HG03280 (cell line): ENCODE measurements at regions not wholly inside any gene's neighbourhood (a gene's known extent, or its start where the extent isn't known, plus 50 kb on each side); places are given as distances from the start of the nearest gene placed in this dataset.

Experiments used
- ATAC-seq: cut with Tn5 transposase; IDR thresholded peaks from one replicate; pipeline ENCODE4 v1.9.1; 2021; ENCODE audit warnings: mild to moderate bottlenecking, moderate library complexity; ENCODE audit not compliant: unreplicated experiment

- no peak for ATAC-seq
These were observed 223.0 kb upstream of the SATB1 start for GRCh38 chr3:18648159-18648558.

- no peak for ATAC-seq
These were observed 220.5 kb upstream of the SATB1 start for GRCh38 chr3:18645619-18646018.

GRCh38 chr3:18643281-18643680, 218.1 kb upstream of the SATB1 start:
- ATAC-seq, result no peak

- no peak for ATAC-seq
These were observed 216.8 kb upstream of the SATB1 start for GRCh38 chr3:18641916-18642315.

GRCh38 chr3:18635215-18635614, 210.1 kb upstream of the SATB1 start:
- ATAC-seq, result no peak

GRCh38 chr3:18634461-18634860, 209.3 kb upstream of the SATB1 start:
- ATAC-seq, result no peak

- no peak for ATAC-seq
These were observed 207.9 kb upstream of the SATB1 start for GRCh38 chr3:18633002-18633401.

GRCh38 chr3:18630295-18630694, 205.2 kb upstream of the SATB1 start:
- no peak for ATAC-seq

GRCh38 chr3:18625085-18625484, 199.9 kb upstream of the SATB1 start:
- no peak for ATAC-seq

- no peak for ATAC-seq
These were observed 198.1 kb upstream of the SATB1 start for GRCh38 chr3:18623220-18623619.

GRCh38 chr3:18618723-18619122, 193.6 kb upstream of the SATB1 start:
- ATAC-seq, result no peak

- ATAC-seq, result no peak
These were observed 186.9 kb upstream of the SATB1 start for GRCh38 chr3:18611991-18612390.

GRCh38 chr3:18609187-18609586, 184.0 kb upstream of the SATB1 start:
- ATAC-seq, result no peak

GRCh38 chr3:18597919-18598318, 172.8 kb upstream of the SATB1 start:
- ATAC-seq, result no peak

GRCh38 chr3:18593231-18593630, 168.1 kb upstream of the SATB1 start:
- no peak for ATAC-seq

GRCh38 chr3:18591120-18591519, 166.0 kb upstream of the SATB1 start:
- ATAC-seq, result no peak

GRCh38 chr3:18586076-18586475, 160.9 kb upstream of the SATB1 start:
- no peak for ATAC-seq

- no peak for ATAC-seq
These were observed 160.1 kb upstream of the SATB1 start for GRCh38 chr3:18585004-18585968.

GRCh38 chr3:18580268-18580667, 155.1 kb upstream of the SATB1 start:
- ATAC-seq, result no peak

- ATAC-seq, result no peak
These were observed 154.5 kb upstream of the SATB1 start for GRCh38 chr3:18579661-18580060.

GRCh38 chr3:18575573-18575972, 150.4 kb upstream of the SATB1 start:
- no peak for ATAC-seq

GRCh38 chr3:18572809-18573208, 147.7 kb upstream of the SATB1 start:
- ATAC-seq, result no peak

GRCh38 chr3:18567293-18567692, 142.2 kb upstream of the SATB1 start:
- ATAC-seq, result no peak
